ENCODE measurements at regions not wholly inside any gene's neighbourhood (a gene's known extent, or its start where the extent isn't known, plus 50 kb on each side); places are given as distances from the start of the nearest gene placed in this dataset.

- H3K27ac Mint-ChIP-seq (ENCODE audit: unreplicated experiment): no peak overlapping the region
- H3K36me3 Mint-ChIP-seq (ENCODE audit: low read depth): no peaks in the 10 kb centered on the region
- no peak overlapping the region for H3K4me3 Mint-ChIP-seq (ENCODE audit: unreplicated experiment)
- DNase-seq (ENCODE audit: low spot score): no peak
- TF ChIP-seq CTCF (IDR thresholded peaks at IDR 0.05): no peak
- peaks cover 2% of the 10 kb centered on the region for H3K9me3 Mint-ChIP-seq (ENCODE audit: low read depth)
- H3K27me3 Mint-ChIP-seq (ENCODE audit: low read depth): peaks cover 5% of the 10 kb centered on the region
- H3K4me1 Mint-ChIP-seq (ENCODE audit: low read depth): no peaks in the 10 kb centered on the region
Observed at GRCh38 chr2:12162269-12163247, 416.1 kb downstream of the LPIN1 start.

- peaks cover 3% of the 10 kb centered on the region for H3K4me1 Mint-ChIP-seq (ENCODE audit: low read depth)
- H3K27ac Mint-ChIP-seq (ENCODE audit: unreplicated experiment): no peak overlapping the region
- no peaks in the 10 kb centered on the region for H3K36me3 Mint-ChIP-seq (ENCODE audit: low read depth)
- no peak for TF ChIP-seq CTCF (IDR thresholded peaks at IDR 0.05)
- no peak overlapping the region for H3K4me3 Mint-ChIP-seq (ENCODE audit: unreplicated experiment)
- DNase-seq (ENCODE audit: low spot score): no peak
- peaks cover 2% of the 10 kb centered on the region for H3K9me3 Mint-ChIP-seq (ENCODE audit: low read depth)
- peaks cover 5% of the 10 kb centered on the region for H3K27me3 Mint-ChIP-seq (ENCODE audit: low read depth)
Observed at GRCh38 chr2:12163866-12164265, 417.4 kb downstream of the LPIN1 start.

GRCh38 chr2:12164689-12165088, 418.3 kb downstream of the LPIN1 start:
- H3K9me3 Mint-ChIP-seq (ENCODE audit: low read depth): peaks cover 2% of the 10 kb centered on the region
- DNase-seq (ENCODE audit: low spot score): no peak
- H3K4me1 Mint-ChIP-seq (ENCODE audit: low read depth): peaks cover 11% of the 10 kb centered on the region
- no peak for TF ChIP-seq CTCF (IDR thresholded peaks at IDR 0.05)
- H3K27me3 Mint-ChIP-seq (ENCODE audit: low read depth): peaks cover 5% of the 10 kb centered on the region
- no peaks in the 10 kb centered on the region for H3K36me3 Mint-ChIP-seq (ENCODE audit: low read depth)
- no peak overlapping the region for H3K4me3 Mint-ChIP-seq (ENCODE audit: unreplicated experiment)
- H3K27ac Mint-ChIP-seq (ENCODE audit: unreplicated experiment): no peak overlapping the region

GRCh38 chr2:12167525-12168317, 421.3 kb downstream of the LPIN1 start:
- H3K27me3 Mint-ChIP-seq (ENCODE audit: low read depth): peaks cover 5% of the 10 kb centered on the region
- H3K27ac Mint-ChIP-seq (ENCODE audit: unreplicated experiment): no peak overlapping the region
- peak; percentile 24 for TF ChIP-seq CTCF (IDR thresholded peaks at IDR 0.05)
- DNase-seq (ENCODE audit: low spot score): no peak
- H3K4me1 Mint-ChIP-seq (ENCODE audit: low read depth): peaks cover 21% of the 10 kb centered on the region
- H3K9me3 Mint-ChIP-seq (ENCODE audit: low read depth): no peaks in the 10 kb centered on the region
- H3K4me3 Mint-ChIP-seq (ENCODE audit: unreplicated experiment): no peak overlapping the region
- H3K36me3 Mint-ChIP-seq (ENCODE audit: low read depth): no peaks in the 10 kb centered on the region

- TF ChIP-seq CTCF (IDR thresholded peaks at IDR 0.05): no peak
- peaks cover 6% of the 10 kb centered on the region for H3K27me3 Mint-ChIP-seq (ENCODE audit: low read depth)
- no peak for DNase-seq (ENCODE audit: low spot score)
- H3K36me3 Mint-ChIP-seq (ENCODE audit: low read depth): no peaks in the 10 kb centered on the region
- H3K4me3 Mint-ChIP-seq (ENCODE audit: unreplicated experiment): no peak overlapping the region
- H3K27ac Mint-ChIP-seq (ENCODE audit: unreplicated experiment): no peak overlapping the region
- H3K9me3 Mint-ChIP-seq (ENCODE audit: low read depth): no peaks in the 10 kb centered on the region
- H3K4me1 Mint-ChIP-seq (ENCODE audit: low read depth): peaks cover 21% of the 10 kb centered on the region
Observed at GRCh38 chr2:12168354-12168753, 421.9 kb downstream of the LPIN1 start.

All from chondrocyte (in vitro differentiated cells).